Neural progenitor cell (in vitro differentiated cells): ENCODE measurements at regions not wholly inside any gene's neighbourhood (a gene's known extent, or its start where the extent isn't known, plus 50 kb on each side); places are given as distances from the start of the nearest gene placed in this dataset.

ENCODE experiments used
- CTCF ChIP-seq: fragments of 200-600 bp; sonication (generic); IDR thresholded peaks from 2 replicates; pipeline ENCODE4 v1.5.1; 2017; ENCODE audit warnings: antibody characterized with exemption, mild to moderate bottlenecking
- EZH2 ChIP-seq: fragments of 200-600 bp; sonication (generic); IDR thresholded peaks from 2 replicates; pipeline ENCODE4 v1.6.1; 2017; ENCODE audit warnings: antibody characterized with exemption, mild to moderate bottlenecking, moderate library complexity

- no peak for TF ChIP-seq CTCF
- TF ChIP-seq EZH2 = no peak
Measured at GRCh38 chr4:126513596-126513995, 1119.2 kb upstream of the INTU start.
